Gastrocnemius medialis (tissue), 4 donors: ENCODE measurements at regions not wholly inside any gene's neighbourhood (a gene's known extent, or its start where the extent isn't known, plus 50 kb on each side); places are given as distances from the start of the nearest gene placed in this dataset.

Experiments
- ATAC-seq, 2 donors: fragments of 150-250 bp; one replicate each; pipeline ENCODE4 v1.9.1; 2016
- DNase-seq, 2 donors: peaks; one replicate each; pipeline ENCODE4 v3.0.0-alpha.2; 2019
- H3K27ac ChIP-seq, 4 donors: fragments of 200-600 bp; sonication (generic); 1 replicate in 1 of 4; 2 replicates in 3 of 4; pipeline ENCODE4 v1.5.1; 2016 to 2018; ENCODE audit warnings: mild to moderate bottlenecking in 2 of 4, moderate library complexity in 1 of 4
- H3K27me3 ChIP-seq, 3 donors: fragments of 200-600 bp; sonication (generic) in 2 of 3; 1 replicate in 1 of 3; 2 replicates in 2 of 3; pipeline versions ENCODE4 v1.5.1 to v1.6.0; 2016 to 2019; ENCODE audit warnings: mild to moderate bottlenecking in 1 of 3, moderate library complexity in 1 of 3
- H3K36me3 ChIP-seq, 2 donors: fragments of 200-600 bp; sonication (generic) in 1 of 2; one replicate each; pipeline ENCODE4 v1.5.1; 2017 to 2018
- H3K4me1 ChIP-seq, 2 donors: fragments of 200-600 bp; sonication (generic) in 1 of 2; one replicate each; pipeline ENCODE4 v1.5.1; 2016 to 2017; ENCODE audit warnings: mild to moderate bottlenecking in 2 of 2
- H3K4me3 ChIP-seq, 4 donors: fragments of 200-600 bp; sonication (generic) in 3 of 4; 1 replicate in 1 of 4; 2 replicates in 3 of 4; pipeline ENCODE4 v1.5.1; 2016 to 2019; ENCODE audit warnings: mild to moderate bottlenecking in 2 of 4
- H3K9me3 ChIP-seq, 3 donors: fragments of 200-600 bp; sonication (generic) in 2 of 3; 1 replicate in 1 of 3; 2 replicates in 2 of 3; pipeline ENCODE4 v1.5.1; 2016 to 2019
- POLR2A ChIP-seq, 2 donors: fragments of 450-650 bp; IDR thresholded peaks; one replicate each; pipeline ENCODE4 v1.6.1; 2017; ENCODE audit warnings: antibody characterized with exemption in 2 of 2, mild to moderate bottlenecking in 2 of 2, moderate library complexity in 2 of 2
- in situ Hi-C, 4 donors: fragments of 200-750 bp; cut with MboI; loops; one replicate each; pipeline versions ENCODE4 v1.15.0 to v1.8.0; 2017; ENCODE audit warnings: low sequenced_read_pairs in 4 of 4
- intact Hi-C: fragments of 100-400 bp; cut with DNase I; formaldehyde crosslinking; loops from one replicate; pipeline ENCODE4 v1.15.1; 2023; ENCODE audit warnings: low total_unique reads
- TF ChIP-seq, protein P1 (sequence below), 5 experiments: fragments of 450-650 bp in 3 of 5; fragments of 200-600 bp in 2 of 5; sonication (generic) in 2 of 5; IDR thresholded peaks in 4 of 5; conservative IDR thresholded peaks in 1 of 5; 1 replicate in 4 of 5; 2 replicates in 1 of 5; pipeline ENCODE4 v1.5.1; 2016 to 2019; ENCODE audit warnings: antibody characterized with exemption in 5 of 5, mild to moderate bottlenecking in 3 of 5, moderate library complexity in 3 of 5

DNA sequence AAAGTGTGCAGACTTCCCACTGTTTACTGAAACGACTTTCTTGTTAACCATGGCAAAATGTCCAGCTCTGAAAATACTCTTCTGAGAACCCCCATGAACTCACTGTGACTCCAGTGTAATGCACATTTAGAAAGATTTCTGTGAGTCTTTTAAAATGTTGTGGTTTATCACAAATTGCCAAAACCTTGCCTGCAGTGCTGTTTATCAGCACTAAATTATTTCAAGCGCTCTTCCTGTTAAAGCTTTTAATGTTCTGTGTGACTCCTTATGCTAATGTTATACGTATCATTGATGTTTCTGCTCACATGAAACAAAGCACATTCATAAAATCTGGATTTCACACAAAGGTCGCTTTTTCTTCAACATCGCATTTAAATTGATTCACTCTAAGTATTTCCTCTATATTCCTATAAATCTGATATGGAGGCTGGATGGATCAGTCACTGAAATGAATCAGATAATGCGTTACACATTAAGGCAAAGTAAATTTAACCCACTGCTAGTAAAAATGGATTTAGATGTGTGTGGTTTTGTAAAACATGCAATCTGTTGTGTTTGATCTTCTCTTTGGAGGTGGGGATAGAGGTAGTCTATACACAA lies 521.2 kb downstream of the NYAP2 start:
- peaks cover 0 to 5% (median 0%) of the 10 kb centered on the region in 3 donors for H3K9me3 ChIP-seq
- DNase-seq (no peak), ATAC-seq (no peak)
- H3K27me3 ChIP-seq: no peaks in the 10 kb centered on the region
- no peak overlapping the region for H3K4me3 ChIP-seq
- intact Hi-C loops: no loop called here
- no peaks in the 10 kb centered on the region for H3K36me3 ChIP-seq
- H3K4me1 ChIP-seq: no peaks in the 10 kb centered on the region
- TF ChIP-seq, protein P1, sequence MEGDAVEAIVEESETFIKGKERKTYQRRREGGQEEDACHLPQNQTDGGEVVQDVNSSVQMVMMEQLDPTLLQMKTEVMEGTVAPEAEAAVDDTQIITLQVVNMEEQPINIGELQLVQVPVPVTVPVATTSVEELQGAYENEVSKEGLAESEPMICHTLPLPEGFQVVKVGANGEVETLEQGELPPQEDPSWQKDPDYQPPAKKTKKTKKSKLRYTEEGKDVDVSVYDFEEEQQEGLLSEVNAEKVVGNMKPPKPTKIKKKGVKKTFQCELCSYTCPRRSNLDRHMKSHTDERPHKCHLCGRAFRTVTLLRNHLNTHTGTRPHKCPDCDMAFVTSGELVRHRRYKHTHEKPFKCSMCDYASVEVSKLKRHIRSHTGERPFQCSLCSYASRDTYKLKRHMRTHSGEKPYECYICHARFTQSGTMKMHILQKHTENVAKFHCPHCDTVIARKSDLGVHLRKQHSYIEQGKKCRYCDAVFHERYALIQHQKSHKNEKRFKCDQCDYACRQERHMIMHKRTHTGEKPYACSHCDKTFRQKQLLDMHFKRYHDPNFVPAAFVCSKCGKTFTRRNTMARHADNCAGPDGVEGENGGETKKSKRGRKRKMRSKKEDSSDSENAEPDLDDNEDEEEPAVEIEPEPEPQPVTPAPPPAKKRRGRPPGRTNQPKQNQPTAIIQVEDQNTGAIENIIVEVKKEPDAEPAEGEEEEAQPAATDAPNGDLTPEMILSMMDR (IDR thresholded peaks at IDR 0.05 in 4 of 5, conservative IDR thresholded peaks at IDR 0.05 in 1 of 5): no peak
- TF ChIP-seq POLR2A (IDR thresholded peaks at IDR 0.05): no peak
- no peak overlapping the region for H3K27ac ChIP-seq
- in situ Hi-C loops: no loop called here

DNA sequence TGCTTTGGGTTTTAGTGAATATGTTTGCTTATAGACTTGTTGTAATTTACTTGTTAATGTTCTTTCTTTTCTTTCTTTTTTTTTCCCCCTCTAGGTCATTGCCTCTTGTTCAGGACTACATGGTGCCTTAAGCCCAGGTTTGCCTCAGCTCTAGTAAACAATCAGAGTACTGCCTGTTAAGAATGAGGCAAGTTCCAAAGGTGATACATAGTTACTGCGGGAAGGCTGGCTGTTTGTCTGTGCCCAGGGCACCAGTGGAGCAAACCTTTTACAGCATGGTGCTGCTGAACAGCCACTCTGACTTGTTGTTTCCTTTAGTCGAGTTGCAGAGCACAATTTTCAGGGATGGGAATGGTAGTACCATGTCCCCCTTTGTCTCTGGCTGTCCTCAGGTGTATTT lies 517.2 kb downstream of the NYAP2 start:
- Histone ChIP-seq H3K27me3 (no peaks in the 10 kb centered on the region), H3K4me1 (no peaks in the 10 kb centered on the region), H3K4me3 (no peak overlapping the region), H3K36me3 (no peaks in the 10 kb centered on the region), H3K9me3 (peaks cover 0 to 5% (median 0%) of the 10 kb centered on the region in 3 donors), H3K27ac (no peak overlapping the region)
- DNase-seq (no peak), ATAC-seq (no peak)
- intact Hi-C loops (no loop called here), in situ Hi-C loops (no loop called here)
- no peak for TF ChIP-seq POLR2A (IDR thresholded peaks at IDR 0.05)
- TF ChIP-seq, protein P1 (IDR thresholded peaks at IDR 0.05 in 4 of 5, conservative IDR thresholded peaks at IDR 0.05 in 1 of 5): no peak

DNA sequence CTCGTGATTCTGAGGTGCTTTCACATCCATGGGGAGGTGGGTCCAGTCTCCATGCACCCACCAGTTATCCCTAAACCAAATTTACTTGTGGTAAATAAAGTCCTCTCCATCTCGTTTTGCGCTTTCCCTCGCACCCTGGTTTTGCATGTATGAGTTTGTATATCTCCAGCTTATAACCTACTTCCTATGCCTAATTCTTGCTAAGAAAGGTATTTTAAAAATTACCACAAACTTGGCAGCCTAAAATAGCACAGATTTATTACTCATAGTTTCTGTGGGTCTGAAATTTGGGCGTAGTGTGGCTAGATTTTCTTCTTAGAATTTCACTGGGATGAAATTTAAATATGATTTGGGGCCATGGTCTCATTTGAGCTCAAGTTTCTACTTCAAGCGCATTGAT lies 511.5 kb downstream of the NYAP2 start:
- ATAC-seq: no peak
- TF ChIP-seq, protein P1 (IDR thresholded peaks at IDR 0.05 in 4 of 5, conservative IDR thresholded peaks at IDR 0.05 in 1 of 5): no peak
- no peak for TF ChIP-seq POLR2A (IDR thresholded peaks at IDR 0.05)

DNA sequence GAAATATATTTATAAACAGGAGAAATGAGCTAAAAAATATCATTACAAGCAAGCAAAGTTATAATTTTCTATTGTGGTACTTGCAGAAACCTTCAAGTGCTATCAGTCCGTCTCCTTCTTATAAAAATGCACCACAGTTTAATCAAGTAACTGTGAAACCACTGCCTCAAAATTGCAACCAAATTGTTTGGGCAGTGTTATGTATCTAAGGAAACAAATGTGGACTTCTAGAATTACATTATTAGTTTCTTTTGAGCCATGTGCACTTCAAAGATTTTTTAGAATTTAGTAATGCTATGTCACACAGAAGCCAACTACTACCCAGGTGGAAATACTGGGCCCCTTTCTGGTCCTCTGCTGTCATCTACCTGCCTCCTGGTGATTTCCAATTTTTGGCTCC lies 495.6 kb downstream of the NYAP2 start:
- no peaks in the 10 kb centered on the region for H3K36me3 ChIP-seq
- no peak overlapping the region for H3K27ac ChIP-seq
- no peak for ATAC-seq
- H3K4me1 ChIP-seq: peaks cover 0 to 6% of the 10 kb centered on the region in 2 donors
- no peak overlapping the region for H3K4me3 ChIP-seq
- in situ Hi-C loops (loop anchor here in 2 of 4 donors (10.0 to 25.0 kb wide), 2 partner anchors 1090 to 1092 kb away; no protein-coding TSS in a partner anchor), intact Hi-C loops (no loop called here)
- no peaks in the 10 kb centered on the region for H3K9me3 ChIP-seq
- no peak for DNase-seq
- TF ChIP-seq, protein P1 (IDR thresholded peaks at IDR 0.05 in 4 of 5, conservative IDR thresholded peaks at IDR 0.05 in 1 of 5): no peak
- no peak for TF ChIP-seq POLR2A (IDR thresholded peaks at IDR 0.05)
- H3K27me3 ChIP-seq: no peaks in the 10 kb centered on the region

More for the DNA sequence above, 511.5 kb downstream of the NYAP2 start:
- Histone ChIP-seq H3K27ac (no peak overlapping the region), H3K4me1 (no peaks in the 10 kb centered on the region), H3K9me3 (peaks cover 0 to 1% (median 0%) of the 10 kb centered on the region in 3 donors), H3K4me3 (no peak overlapping the region), H3K27me3 (no peaks in the 10 kb centered on the region), H3K36me3 (no peaks in the 10 kb centered on the region)
- DNase-seq: no peak
- intact Hi-C loops (no loop called here), in situ Hi-C loops (no loop called here)
